RWPE2 (cell line): ENCODE measurements at regions not wholly inside any gene's neighbourhood (a gene's known extent, or its start where the extent isn't known, plus 50 kb on each side); places are given as distances from the start of the nearest gene placed in this dataset.
"Not testable (repeated sequence)": the region's sequence is repeated elsewhere in the genome, so short reads cannot be mapped to it uniquely, and the experiment has no call there.

Experiments
- ATAC-seq: fragments of 200-7000 bp; cut with Tn5 transposase; 3 replicates; pipeline ENCODE4 v1.9.1; 2021; ENCODE audit warnings: low read depth
- DNase-seq: peaks from one replicate; pipeline ENCODE4 v3.0.0-alpha.2; 2020; ENCODE audit warnings: low spot score
- H3K27ac ChIP-seq: fragments of 450-650 bp; 2 replicates; pipeline ENCODE4 v1.5.1; 2017; ENCODE audit warnings: mild to moderate bottlenecking; ENCODE audit not compliant: poor library complexity, severe bottlenecking
- H3K27me3 ChIP-seq: fragments of 250-450 bp; sonication (Bioruptor Pico); 2 replicates; pipeline ENCODE4 v1.5.1; 2021; ENCODE audit warnings: mild to moderate bottlenecking, moderate library complexity; ENCODE audit not compliant: insufficient read depth, poor library complexity, severe bottlenecking
- H3K36me3 ChIP-seq: fragments of 250-450 bp; sonication (Bioruptor Pico); 2 replicates; pipeline ENCODE4 v1.5.1; 2020; ENCODE audit warnings: low read depth, mild to moderate bottlenecking, moderate library complexity
- H3K4me1 ChIP-seq: fragments of 250-450 bp; sonication (Bioruptor Pico); 2 replicates; pipeline ENCODE4 v1.5.1; 2021; ENCODE audit warnings: mild to moderate bottlenecking, moderate library complexity; ENCODE audit not compliant: insufficient read depth, poor library complexity, severe bottlenecking
- H3K4me3 ChIP-seq: fragments of 250-450 bp; sonication (Bioruptor Pico); 2 replicates; pipeline ENCODE4 v1.5.1; 2021; ENCODE audit warnings: mild to moderate bottlenecking, moderate library complexity; ENCODE audit not compliant: severe bottlenecking
- H3K9me3 ChIP-seq: fragments of 250-450 bp; sonication (Bioruptor Pico); 2 replicates; pipeline ENCODE4 v1.5.1; 2021; ENCODE audit warnings: mild to moderate bottlenecking, moderate library complexity; ENCODE audit not compliant: severe bottlenecking
- CTCF ChIP-seq: fragments of 450-650 bp; IDR thresholded peaks from one replicate; pipeline ENCODE4 v1.5.1; 2017; ENCODE audit warnings: mild to moderate bottlenecking, moderate library complexity; ENCODE audit not compliant: poor library complexity, severe bottlenecking

GRCh38 chr2:34159901-34160300 lies 560.8 kb upstream of the FAM98A start:
- H3K27me3 ChIP-seq = peaks cover 9% of the 10 kb centered on the region
- no peaks in the 10 kb centered on the region for H3K4me1 ChIP-seq
- H3K4me3 ChIP-seq = no peak overlapping the region
- no peaks in the 10 kb centered on the region for H3K36me3 ChIP-seq
- H3K9me3 ChIP-seq = no peaks in the 10 kb centered on the region
- no peak for TF ChIP-seq CTCF
- ATAC-seq (no peak), DNase-seq (no peak)
- no peak overlapping the region for H3K27ac ChIP-seq

GRCh38 chr2:34153484-34153883 lies 554.4 kb upstream of the FAM98A start:
- Histone ChIP-seq H3K4me3 (no peak overlapping the region), H3K27me3 (peaks cover 9% of the 10 kb centered on the region), H3K4me1 (no peaks in the 10 kb centered on the region), H3K27ac (no peak overlapping the region), H3K9me3 (no peaks in the 10 kb centered on the region), H3K36me3 (no peaks in the 10 kb centered on the region)
- no peak for ATAC-seq
- no peak for TF ChIP-seq CTCF
- no peak for DNase-seq

GRCh38 chr2:34147780-34148179 lies 548.7 kb upstream of the FAM98A start:
- no peaks in the 10 kb centered on the region for H3K27me3 ChIP-seq
- H3K9me3 ChIP-seq = no peaks in the 10 kb centered on the region
- no peaks in the 10 kb centered on the region for H3K36me3 ChIP-seq
- H3K4me1 ChIP-seq = no peaks in the 10 kb centered on the region
- ATAC-seq (no peak), DNase-seq (no peak)
- no peak for TF ChIP-seq CTCF
- H3K4me3 ChIP-seq = no peak overlapping the region
- H3K27ac ChIP-seq = no peak overlapping the region

GRCh38 chr2:34143149-34143548 lies 544.0 kb upstream of the FAM98A start:
- Histone ChIP-seq H3K4me1 (no peaks in the 10 kb centered on the region), H3K36me3 (no peaks in the 10 kb centered on the region), H3K27ac (no peak overlapping the region), H3K9me3 (no peaks in the 10 kb centered on the region), H3K27me3 (no peaks in the 10 kb centered on the region), H3K4me3 (no peak overlapping the region)
- no peak for ATAC-seq
- no peak for DNase-seq
- TF ChIP-seq CTCF = no peak

- not testable (repeated sequence) for H3K36me3 ChIP-seq, H3K27me3 ChIP-seq, H3K4me3 ChIP-seq, ATAC-seq, H3K4me1 ChIP-seq, H3K9me3 ChIP-seq, H3K27ac ChIP-seq
- peak; percentile 36 for DNase-seq
These were observed 543.5 kb upstream of the FAM98A start for GRCh38 chr2:34142531-34143008.

- H3K27ac ChIP-seq, H3K9me3 ChIP-seq, H3K27me3 ChIP-seq, ATAC-seq, H3K4me3 ChIP-seq, H3K36me3 ChIP-seq, H3K4me1 ChIP-seq: not testable (repeated sequence)
- peak; percentile 39 for DNase-seq
These were observed 534.0 kb upstream of the FAM98A start for GRCh38 chr2:34133065-34133464.
